NCI-H128 (cell line): ENCODE measurements at regions not wholly inside any gene's neighbourhood (a gene's known extent, or its start where the extent isn't known, plus 50 kb on each side); places are given as distances from the start of the nearest gene placed in this dataset.

Source experiments
- DNase-seq: peaks from one replicate; lab custom pipeline; 2025; ENCODE audit not compliant: unreplicated experiment; lab: John Stamatoyannopoulos, UW

GRCh38 chr13:53200498-53201453, 172.2 kb downstream of the OLFM4 start:
- DNase-seq: no peak

GRCh38 chr13:53201454-53202225, 173.0 kb downstream of the OLFM4 start:
- no peak for DNase-seq

GRCh38 chr13:53204598-53204997, 176.0 kb downstream of the OLFM4 start:
- no peak for DNase-seq

GRCh38 chr13:53206455-53206854, 177.8 kb downstream of the OLFM4 start:
- DNase-seq: no peak

- no peak for DNase-seq
Observed at GRCh38 chr13:53207556-53207955, 178.9 kb downstream of the OLFM4 start.

GRCh38 chr13:53214433-53214832, 185.8 kb downstream of the OLFM4 start:
- DNase-seq: no peak

GRCh38 chr13:53215563-53215962, 186.9 kb downstream of the OLFM4 start:
- no peak for DNase-seq

- no peak for DNase-seq
Observed at GRCh38 chr13:53216773-53217172, 188.2 kb downstream of the OLFM4 start.

GRCh38 chr13:53217194-53217593, 188.6 kb downstream of the OLFM4 start:
- no peak for DNase-seq

- DNase-seq: no peak
Observed at GRCh38 chr13:53220038-53220437, 191.4 kb downstream of the OLFM4 start.

GRCh38 chr13:53237696-53238095, 209.1 kb downstream of the OLFM4 start:
- no peak for DNase-seq

GRCh38 chr13:53238261-53238660, 209.6 kb downstream of the OLFM4 start:
- peak; percentile 16 for DNase-seq

GRCh38 chr13:53240401-53241025, 211.9 kb downstream of the OLFM4 start:
- no peak for DNase-seq

GRCh38 chr13:53241891-53242348, 213.3 kb downstream of the OLFM4 start:
- peak; percentile 50 for DNase-seq

GRCh38 chr13:53249236-53249635, 220.6 kb downstream of the OLFM4 start:
- DNase-seq: no peak

- DNase-seq: peak; percentile 62
Observed at GRCh38 chr13:53250272-53250875, 221.8 kb downstream of the OLFM4 start.

- no peak for DNase-seq
Observed at GRCh38 chr13:53250977-53251376, 222.4 kb downstream of the OLFM4 start.

- no peak for DNase-seq
Observed at GRCh38 chr13:53254500-53254899, 225.9 kb downstream of the OLFM4 start.

GRCh38 chr13:53255795-53256194, 227.2 kb downstream of the OLFM4 start:
- no peak for DNase-seq

- no peak for DNase-seq
Observed at GRCh38 chr13:53260594-53260993, 232.0 kb downstream of the OLFM4 start.
